ENCODE measurements at regions not wholly inside any gene's neighbourhood (a gene's known extent, or its start where the extent isn't known, plus 50 kb on each side); places are given as distances from the start of the nearest gene placed in this dataset.

GRCh38 chr7:26612742-26613141, 251.6 kb downstream of the SKAP2 start:
- DNase-seq, result no peak

GRCh38 chr7:26614503-26614902, 249.9 kb downstream of the SKAP2 start:
- no peak for DNase-seq

- no peak for DNase-seq
These were observed 248.2 kb downstream of the SKAP2 start for GRCh38 chr7:26616235-26616634.

- DNase-seq, result no peak
These were observed 247.3 kb downstream of the SKAP2 start for GRCh38 chr7:26617066-26617465.

Measured in NCI-H146 (cell line).